HT-29 (cell line): ENCODE measurements at regions not wholly inside any gene's neighbourhood (a gene's known extent, or its start where the extent isn't known, plus 50 kb on each side); places are given as distances from the start of the nearest gene placed in this dataset.
"Not testable (repeated sequence)": the region's sequence is repeated elsewhere in the genome, so short reads cannot be mapped to it uniquely, and the experiment has no call there.

Experiments
- DNase-seq: peaks from one replicate; pipeline ENCODE4 v3.0.0-alpha.2; 2015; ENCODE audit warnings: low spot score

- no peak for DNase-seq
Measured at GRCh38 chr6:131492932-131493573, 80.0 kb upstream of the ARG1 start.

GRCh38 chr6:131504387-131504786, 68.6 kb upstream of the ARG1 start:
- DNase-seq = not testable (repeated sequence)

GRCh38 chr6:131510094-131510493, 62.9 kb upstream of the ARG1 start:
- DNase-seq = no peak

GRCh38 chr6:131510591-131510990, 62.4 kb upstream of the ARG1 start:
- DNase-seq = no peak

GRCh38 chr6:131519670-131520436, 53.2 kb upstream of the ARG1 start:
- DNase-seq = peak; percentile 49
